HEK293 (cell line): ENCODE measurements at regions not wholly inside any gene's neighbourhood (a gene's known extent, or its start where the extent isn't known, plus 50 kb on each side); places are given as distances from the start of the nearest gene placed in this dataset.

Experiments
- CTCF ChIA-PET: fragments of 350-600 bp; formaldehyde crosslinking; extraction: SDS; loops from one replicate; lab custom pipeline; 2021; ENCODE audit warnings: antibody characterized with exemption; lab: Yijun Ruan, JAX
- POLR2A ChIA-PET: fragments of 300-600 bp; formaldehyde crosslinking; extraction: SDS; loops from one replicate; lab custom pipeline; 2020; ENCODE audit warnings: antibody characterized with exemption, inconsistent platforms; lab: Yijun Ruan, JAX
- H3K27ac ChIP-seq: fragments of 200-500 bp; sonication (Bioruptor generic); 2 replicates; pipeline ENCODE4 v1.5.1; 2014; ENCODE audit warnings: low read depth, low read length, control low read depth, inconsistent platforms; ENCODE audit errors: extremely low read depth
- H3K36me3 ChIP-seq, 2 experiments: fragments of 200-500 bp in 1 of 2; sonication (Bioruptor generic) in 1 of 2; 1 replicate in 1 of 2; 2 replicates in 1 of 2; pipeline ENCODE4 v1.5.1; 2014 to 2017; ENCODE audit warnings: inconsistent platforms in 2 of 2, low read length in 2 of 2; ENCODE audit not compliant: control insufficient read depth in 2 of 2, insufficient read depth in 1 of 2
- H3K4me1 ChIP-seq: fragments of 200-500 bp; sonication (Bioruptor generic); 2 replicates; pipeline ENCODE4 v1.5.1; 2014; ENCODE audit warnings: mild to moderate bottlenecking, low read length, inconsistent platforms; ENCODE audit not compliant: control insufficient read depth, insufficient read depth
- H3K4me3 ChIP-seq: 2 replicates; pipeline ENCODE4 v1.5.1; 2011; ENCODE audit warnings: low read depth, mild to moderate bottlenecking, control low read depth, low read length, moderate library complexity
- H3K9me3 ChIP-seq: fragments of 200-500 bp; sonication (Bioruptor generic); 2 replicates; pipeline ENCODE4 v1.5.1; 2014; ENCODE audit warnings: low read depth, low read length, inconsistent platforms; ENCODE audit not compliant: control insufficient read depth, insufficient read depth
- HIC1 ChIP-seq: fragments of 450-650 bp; formaldehyde crosslinking; IDR thresholded peaks from 2 replicates; pipeline ENCODE4 v1.5.1; 2016; ENCODE audit warnings: missing biosample characterization, missing genetic modification characterization
- HOXC10 ChIP-seq: sonication (generic); formaldehyde crosslinking; IDR thresholded peaks from 2 replicates; pipeline ENCODE4 v1.8.1; 2023; ENCODE audit warnings: mild to moderate bottlenecking, missing genetic modification reagents
- KLF10 ChIP-seq: fragments of 450-650 bp; IDR thresholded peaks from 2 replicates; pipeline ENCODE4 v1.5.1; 2018; ENCODE audit warnings: missing biosample characterization, mild to moderate bottlenecking, missing genetic modification characterization
- SCRT1 ChIP-seq: fragments of 450-650 bp; formaldehyde crosslinking; IDR thresholded peaks from 2 replicates; pipeline ENCODE4 v1.5.1; 2016; ENCODE audit warnings: missing biosample characterization, missing genetic modification characterization, borderline replicate concordance
- TRIM28 ChIP-seq: IDR thresholded peaks from 2 replicates; pipeline ENCODE4 v1.6.1; 2011; ENCODE audit warnings: low read length, control low read depth, borderline replicate concordance
- YY1 ChIP-seq: fragments of 450-650 bp; formaldehyde crosslinking; IDR thresholded peaks from 2 replicates; pipeline ENCODE4 v1.5.1; 2018; ENCODE audit warnings: missing biosample characterization, missing genetic modification characterization
- ZBTB21 ChIP-seq: fragments of 450-650 bp; formaldehyde crosslinking; IDR thresholded peaks from 2 replicates; pipeline ENCODE4 v1.5.1; 2017; ENCODE audit warnings: missing biosample characterization, missing genetic modification characterization
- ZFP41 ChIP-seq: fragments of 450-650 bp; formaldehyde crosslinking; IDR thresholded peaks from 2 replicates; pipeline ENCODE4 v1.5.1; 2016; ENCODE audit warnings: missing biosample characterization, missing genetic modification characterization, borderline replicate concordance
- ZNF138 ChIP-seq: fragments of 450-650 bp; formaldehyde crosslinking; IDR thresholded peaks from 2 replicates; pipeline ENCODE4 v1.5.1; 2016; ENCODE audit warnings: missing biosample characterization, missing genetic modification characterization, borderline replicate concordance
- ZNF157 ChIP-seq: fragments of 450-650 bp; formaldehyde crosslinking; IDR thresholded peaks from 2 replicates; pipeline ENCODE4 v1.5.1; 2016; ENCODE audit warnings: missing biosample characterization, missing genetic modification characterization
- ZNF202 ChIP-seq: fragments of 450-650 bp; formaldehyde crosslinking; IDR thresholded peaks from 2 replicates; pipeline ENCODE4 v1.5.1; 2016; ENCODE audit warnings: missing biosample characterization, missing genetic modification characterization, borderline replicate concordance
- ZNF292 ChIP-seq: fragments of 450-650 bp; formaldehyde crosslinking; IDR thresholded peaks from 2 replicates; pipeline ENCODE4 v1.5.1; 2016; ENCODE audit warnings: low read depth, missing biosample characterization, missing genetic modification characterization, borderline replicate concordance
- ZNF324 ChIP-seq: fragments of 450-650 bp; formaldehyde crosslinking; IDR thresholded peaks from 2 replicates; pipeline ENCODE4 v1.5.1; 2016; ENCODE audit warnings: missing biosample characterization, missing genetic modification characterization
- ZNF366 ChIP-seq: fragments of 450-650 bp; formaldehyde crosslinking; conservative IDR thresholded peaks from 2 replicates; pipeline ENCODE4 v1.5.1; 2016; ENCODE audit warnings: missing biosample characterization, missing genetic modification characterization
- ZNF37A ChIP-seq: fragments of 450-650 bp; IDR thresholded peaks from 2 replicates; pipeline ENCODE4 v1.5.1; 2018; ENCODE audit warnings: missing biosample characterization, missing genetic modification characterization
- ZNF473 ChIP-seq: fragments of 450-650 bp; formaldehyde crosslinking; IDR thresholded peaks from 2 replicates; pipeline ENCODE4 v1.5.1; 2017; ENCODE audit warnings: missing biosample characterization, missing genetic modification characterization
- ZNF530 ChIP-seq: fragments of 450-650 bp; formaldehyde crosslinking; IDR thresholded peaks from 2 replicates; pipeline ENCODE4 v1.5.1; 2016; ENCODE audit warnings: low read depth, missing biosample characterization, missing genetic modification characterization
- ZNF585B ChIP-seq: fragments of 450-650 bp; formaldehyde crosslinking; IDR thresholded peaks from 2 replicates; pipeline ENCODE4 v1.5.1; 2016; ENCODE audit warnings: missing biosample characterization, missing genetic modification characterization
- ZNF626 ChIP-seq: fragments of 450-650 bp; sonication (Bioruptor Pico); formaldehyde crosslinking; IDR thresholded peaks from 2 replicates; pipeline ENCODE4 v1.5.1; 2018; ENCODE audit warnings: missing biosample characterization, missing genetic modification characterization, inconsistent platforms
- ZNF639 ChIP-seq: fragments of 450-650 bp; formaldehyde crosslinking; IDR thresholded peaks from 2 replicates; pipeline ENCODE4 v1.5.1; 2016; ENCODE audit warnings: missing biosample characterization, missing genetic modification characterization
- ZNF777 ChIP-seq: fragments of 450-650 bp; formaldehyde crosslinking; IDR thresholded peaks from 2 replicates; pipeline ENCODE4 v1.5.1; 2017; ENCODE audit warnings: missing biosample characterization, missing genetic modification characterization, borderline replicate concordance
- ZSCAN30 ChIP-seq: fragments of 450-650 bp; IDR thresholded peaks from 2 replicates; pipeline ENCODE4 v1.5.1; 2018; ENCODE audit warnings: missing biosample characterization, mild to moderate bottlenecking, missing genetic modification characterization, moderate library complexity
- TF ChIP-seq, protein P1 (sequence below): fragments of 450-650 bp; formaldehyde crosslinking; IDR thresholded peaks from 2 replicates; pipeline ENCODE4 v1.5.1; 2016; ENCODE audit warnings: missing biosample characterization, missing genetic modification characterization
- TF ChIP-seq, protein P2 (sequence below): fragments of 450-650 bp; formaldehyde crosslinking; IDR thresholded peaks from 2 replicates; pipeline ENCODE4 v1.5.1; 2016; ENCODE audit warnings: missing biosample characterization, missing genetic modification characterization
- TF ChIP-seq, protein P3 (sequence below): fragments of 450-650 bp; formaldehyde crosslinking; IDR thresholded peaks from 2 replicates; pipeline ENCODE4; 2016; ENCODE audit warnings: missing biosample characterization, missing genetic modification characterization
- TF ChIP-seq, protein P4 (sequence below): fragments of 450-650 bp; formaldehyde crosslinking; IDR thresholded peaks from 2 replicates; pipeline ENCODE4 v1.5.1; 2016; ENCODE audit warnings: missing biosample characterization, missing genetic modification characterization

DNA sequence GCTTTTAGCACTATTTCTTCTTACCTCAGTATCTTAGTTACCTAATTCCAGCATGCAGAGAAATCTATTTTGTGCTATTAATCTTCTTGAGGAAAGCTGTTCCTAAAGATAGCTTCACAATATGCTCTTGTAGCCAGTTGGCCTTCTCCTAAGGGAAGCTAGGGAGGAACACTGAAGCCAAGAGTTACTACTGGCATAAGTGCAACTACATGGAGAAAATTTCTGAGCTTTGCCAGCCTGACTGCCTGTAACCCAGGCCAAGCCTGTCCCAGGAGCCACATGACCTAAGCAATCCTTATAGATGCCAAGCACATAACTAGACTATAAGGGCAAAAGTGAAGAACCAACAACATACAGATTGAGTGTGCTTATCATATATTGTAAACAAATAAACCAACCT is 890.2 kb downstream of the FLRT2 start:
- no peak overlapping the region for H3K27ac ChIP-seq
- TF ChIP-seq SCRT1 (no peak), ZNF37A (tag by site-specific recombination) (no peak), HIC1 (tag by site-specific recombination) (no peak), ZNF202 (tag by site-specific recombination) (no peak), TRIM28 (no peak), ZNF324 (tag by site-specific recombination) (no peak), HOXC10 (CRISPR knock-in tag) (no peak), KLF10 (no peak), ZNF530 (tag by site-specific recombination) (no peak), ZBTB21 (tag by site-specific recombination) (no peak), ZNF585B (no peak), ZFP41 (tag by site-specific recombination) (no peak), ZNF777 (no peak), YY1 (no peak), ZSCAN30 (tag by site-specific recombination) (no peak)
- TF ChIP-seq, protein P1, sequence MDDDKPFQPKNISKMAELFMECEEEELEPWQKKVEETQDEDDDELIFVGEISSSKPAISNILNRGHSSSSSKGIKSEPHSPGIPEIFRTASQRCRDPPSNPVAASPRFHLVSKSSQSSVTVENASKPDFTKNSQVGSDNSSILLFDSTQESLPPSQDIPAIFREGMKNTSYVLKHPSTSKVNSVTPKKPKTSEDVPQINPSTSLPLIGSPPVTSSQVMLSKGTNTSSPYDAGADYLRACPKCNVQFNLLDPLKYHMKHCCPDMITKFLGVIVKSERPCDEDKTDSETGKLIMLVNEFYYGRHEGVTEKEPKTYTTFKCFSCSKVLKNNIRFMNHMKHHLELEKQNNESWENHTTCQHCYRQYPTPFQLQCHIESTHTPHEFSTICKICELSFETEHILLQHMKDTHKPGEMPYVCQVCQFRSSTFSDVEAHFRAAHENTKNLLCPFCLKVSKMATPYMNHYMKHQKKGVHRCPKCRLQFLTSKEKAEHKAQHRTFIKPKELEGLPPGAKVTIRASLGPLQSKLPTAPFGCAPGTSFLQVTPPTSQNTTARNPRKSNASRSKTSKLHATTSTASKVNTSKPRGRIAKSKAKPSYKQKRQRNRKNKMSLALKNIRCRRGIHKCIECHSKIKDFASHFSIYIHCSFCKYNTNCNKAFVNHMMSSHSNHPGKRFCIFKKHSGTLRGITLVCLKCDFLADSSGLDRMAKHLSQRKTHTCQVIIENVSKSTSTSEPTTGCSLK (tag by site-specific recombination) = no peak
- TF ChIP-seq, all 188 proteins: peak for 0
- Histone ChIP-seq H3K36me3 (no peaks in the 10 kb centered on the region), H3K4me3 (no peak overlapping the region), H3K4me1 (no peaks in the 10 kb centered on the region), H3K9me3 (no peaks in the 10 kb centered on the region)
- ChIA-PET POLR2A (no interaction called here), CTCF (no interaction called here)

- no peaks in the 10 kb centered on the region for H3K4me1 ChIP-seq
- H3K36me3 ChIP-seq = no peaks in the 10 kb centered on the region
- no peak overlapping the region for H3K4me3 ChIP-seq
- ChIA-PET CTCF (no interaction called here), POLR2A (no interaction called here)
- H3K9me3 ChIP-seq = no peaks in the 10 kb centered on the region
- no peak overlapping the region for H3K27ac ChIP-seq
- TF ChIP-seq, protein P2, sequence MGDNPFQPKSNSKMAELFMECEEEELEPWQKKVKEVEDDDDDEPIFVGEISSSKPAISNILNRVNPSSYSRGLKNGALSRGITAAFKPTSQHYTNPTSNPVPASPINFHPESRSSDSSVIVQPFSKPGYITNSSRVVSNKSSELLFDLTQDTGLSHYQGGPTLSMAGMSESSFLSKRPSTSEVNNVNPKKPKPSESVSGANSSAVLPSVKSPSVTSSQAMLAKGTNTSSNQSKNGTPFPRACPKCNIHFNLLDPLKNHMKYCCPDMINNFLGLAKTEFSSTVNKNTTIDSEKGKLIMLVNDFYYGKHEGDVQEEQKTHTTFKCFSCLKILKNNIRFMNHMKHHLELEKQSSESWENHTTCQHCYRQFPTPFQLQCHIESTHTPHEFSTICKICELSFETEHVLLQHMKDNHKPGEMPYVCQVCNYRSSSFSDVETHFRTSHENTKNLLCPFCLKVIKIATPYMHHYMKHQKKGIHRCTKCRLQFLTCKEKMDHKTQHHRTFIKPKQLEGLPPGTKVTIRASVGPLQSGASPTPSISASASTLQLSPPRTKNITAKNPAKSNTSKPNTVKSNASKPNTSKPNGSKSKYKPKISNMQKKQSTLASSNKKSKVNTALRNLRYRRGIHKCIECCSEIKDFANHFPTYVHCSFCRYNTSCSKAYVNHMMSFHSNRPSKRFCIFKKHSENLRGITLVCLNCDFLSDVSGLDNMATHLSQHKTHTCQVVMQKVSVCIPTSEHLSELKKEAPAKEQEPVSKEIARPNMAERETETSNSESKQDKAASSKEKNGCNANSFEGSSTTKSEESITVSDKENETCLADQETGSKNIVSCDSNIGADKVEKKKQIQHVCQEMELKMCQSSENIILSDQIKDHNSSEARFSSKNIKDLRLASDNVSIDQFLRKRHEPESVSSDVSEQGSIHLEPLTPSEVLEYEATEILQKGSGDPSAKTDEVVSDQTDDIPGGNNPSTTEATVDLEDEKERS (tag by site-specific recombination) = no peak
- TF ChIP-seq ZNF157 (tag by site-specific recombination) (no peak), ZNF639 (tag by site-specific recombination) (no peak), ZNF292 (tag by site-specific recombination) (no peak), ZNF138 (no peak), ZNF626 (tag by site-specific recombination) (no peak), ZNF473 (tag by site-specific recombination) (no peak), ZNF366 (tag by site-specific recombination) (no peak)
- TF ChIP-seq, protein P3, sequence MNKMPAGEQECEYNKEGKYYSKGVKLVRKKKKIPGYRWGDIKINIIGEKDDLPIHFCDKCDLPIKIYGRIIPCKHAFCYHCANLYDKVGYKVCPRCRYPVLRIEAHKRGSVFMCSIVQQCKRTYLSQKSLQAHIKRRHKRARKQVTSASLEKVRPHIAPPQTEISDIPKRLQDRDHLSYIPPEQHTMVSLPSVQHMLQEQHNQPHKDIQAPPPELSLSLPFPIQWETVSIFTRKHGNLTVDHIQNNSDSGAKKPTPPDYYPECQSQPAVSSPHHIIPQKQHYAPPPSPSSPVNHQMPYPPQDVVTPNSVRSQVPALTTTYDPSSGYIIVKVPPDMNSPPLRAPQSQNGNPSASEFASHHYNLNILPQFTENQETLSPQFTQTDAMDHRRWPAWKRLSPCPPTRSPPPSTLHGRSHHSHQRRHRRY (tag by site-specific recombination) = no peak
- TF ChIP-seq, protein P4, sequence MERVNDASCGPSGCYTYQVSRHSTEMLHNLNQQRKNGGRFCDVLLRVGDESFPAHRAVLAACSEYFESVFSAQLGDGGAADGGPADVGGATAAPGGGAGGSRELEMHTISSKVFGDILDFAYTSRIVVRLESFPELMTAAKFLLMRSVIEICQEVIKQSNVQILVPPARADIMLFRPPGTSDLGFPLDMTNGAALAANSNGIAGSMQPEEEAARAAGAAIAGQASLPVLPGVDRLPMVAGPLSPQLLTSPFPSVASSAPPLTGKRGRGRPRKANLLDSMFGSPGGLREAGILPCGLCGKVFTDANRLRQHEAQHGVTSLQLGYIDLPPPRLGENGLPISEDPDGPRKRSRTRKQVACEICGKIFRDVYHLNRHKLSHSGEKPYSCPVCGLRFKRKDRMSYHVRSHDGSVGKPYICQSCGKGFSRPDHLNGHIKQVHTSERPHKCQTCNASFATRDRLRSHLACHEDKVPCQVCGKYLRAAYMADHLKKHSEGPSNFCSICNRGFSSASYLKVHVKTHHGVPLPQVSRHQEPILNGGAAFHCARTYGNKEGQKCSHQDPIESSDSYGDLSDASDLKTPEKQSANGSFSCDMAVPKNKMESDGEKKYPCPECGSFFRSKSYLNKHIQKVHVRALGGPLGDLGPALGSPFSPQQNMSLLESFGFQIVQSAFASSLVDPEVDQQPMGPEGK (tag by site-specific recombination) = no peak
These were observed 884.2 kb downstream of the FLRT2 start for GRCh38 chr14:86414146-86414545.
